AG04449 (cell line): ENCODE measurements at regions not wholly inside any gene's neighbourhood (a gene's known extent, or its start where the extent isn't known, plus 50 kb on each side); places are given as distances from the start of the nearest gene placed in this dataset.
"Not testable (repeated sequence)": the region's sequence is repeated elsewhere in the genome, so short reads cannot be mapped to it uniquely, and the experiment has no call there.

Experiments
- CTCF ChIA-PET: fragments of 350-600 bp; formaldehyde crosslinking; extraction: SDS; loops from one replicate; lab custom pipeline; 2021; ENCODE audit warnings: antibody characterized with exemption; lab: Yijun Ruan, JAX
- POLR2A ChIA-PET: fragments of 400-600, 350-600 bp; formaldehyde crosslinking; extraction: SDS; loops from one replicate; lab custom pipeline; 2020; ENCODE audit warnings: antibody characterized with exemption, inconsistent platforms; lab: Yijun Ruan, JAX
- DNase-seq: peaks from one replicate; pipeline ENCODE4 v3.0.0-alpha.2; 2010; ENCODE audit warnings: low read depth, low spot score
- H3K4me3 ChIP-seq: 2 replicates; pipeline ENCODE4 v1.5.1; 2011; ENCODE audit warnings: low read depth, mild to moderate bottlenecking, control low read depth, low read length
- CTCF ChIP-seq: IDR thresholded peaks from one replicate; pipeline ENCODE4 v1.5.1; 2011; ENCODE audit warnings: mild to moderate bottlenecking, moderate library complexity, low read length, control low read depth, inconsistent platforms; ENCODE audit not compliant: insufficient read depth; ENCODE audit errors: missing control alignments

- ChIA-PET POLR2A (no interaction called here), CTCF (interaction anchor here (2.0 to 3.7 kb wide), 2 partner anchors 35 to 53 kb away, joined by 9 to 15 read pairs; no protein-coding TSS in a partner anchor)
- H3K4me3 ChIP-seq, result no peak overlapping the region
- DNase-seq, result no peak
- TF ChIP-seq CTCF, result no peak
Measured at GRCh38 chr6:8166156-8166555, 63.8 kb upstream of the EEF1E1 start.

- CTCF ChIA-PET, result interaction anchor here (2.0 to 3.7 kb wide), 2 partner anchors 34 to 54 kb away, joined by 9 to 15 read pairs; no protein-coding TSS in a partner anchor
- DNase-seq, H3K4me3 ChIP-seq, POLR2A ChIA-PET: not testable (repeated sequence)
Measured at GRCh38 chr6:8165008-8165407, 62.7 kb upstream of the EEF1E1 start.

GRCh38 chr6:8164281-8164680 is 61.9 kb upstream of the EEF1E1 start:
- POLR2A ChIA-PET, DNase-seq, H3K4me3 ChIP-seq: not testable (repeated sequence)
- CTCF ChIA-PET, result interaction anchor here (3.7 kb wide), 1 partner anchor 55 kb away, joined by 15 read pairs; no protein-coding TSS in a partner anchor

GRCh38 chr6:8159966-8160365 is 57.6 kb upstream of the EEF1E1 start:
- no peak for DNase-seq
- CTCF ChIA-PET, result interaction anchor here (2.5 kb wide), 1 partner anchor 59 kb away, joined by 9 read pairs; no protein-coding TSS in a partner anchor
- TF ChIP-seq CTCF, result no peak
- POLR2A ChIA-PET, result no interaction called here
- H3K4me3 ChIP-seq, result no peak overlapping the region

GRCh38 chr6:8157839-8158238 is 55.5 kb upstream of the EEF1E1 start:
- H3K4me3 ChIP-seq, result no peak overlapping the region
- CTCF ChIA-PET, result no interaction called here
- TF ChIP-seq CTCF, result no peak
- DNase-seq, result no peak
- POLR2A ChIA-PET, result no interaction called here

GRCh38 chr6:8155259-8156012 is 53.1 kb upstream of the EEF1E1 start:
- no peak for TF ChIP-seq CTCF
- CTCF ChIA-PET, result interaction anchor here (0.7 to 1.4 kb wide), 2 partner anchors 24 to 64 kb away, joined by 3 to 4 read pairs; no protein-coding TSS in a partner anchor
- POLR2A ChIA-PET, result no interaction called here
- no peak overlapping the region for H3K4me3 ChIP-seq
- no peak for DNase-seq
